PC-9 (cell line): ENCODE measurements at regions not wholly inside any gene's neighbourhood (a gene's known extent, or its start where the extent isn't known, plus 50 kb on each side); places are given as distances from the start of the nearest gene placed in this dataset.

ENCODE experiments used
- CTCF ChIP-seq: fragments of 200-600 bp; sonication (generic); conservative IDR thresholded peaks from 2 replicates; pipeline ENCODE4 v1.6.1; 2017; ENCODE audit warnings: mixed run types, antibody characterized with exemption, mild to moderate bottlenecking, moderate library complexity
- EZH2 ChIP-seq: fragments of 200-600 bp; sonication (generic); IDR thresholded peaks from 2 replicates; pipeline ENCODE4 v1.8.0; 2017; ENCODE audit warnings: antibody characterized with exemption, low read depth

- TF ChIP-seq CTCF (no peak), EZH2 (no peak)
These were observed 148.1 kb upstream of the PEX5L start for GRCh38 chr3:180184816-180185215.
